GM21360 (cell line): ENCODE measurements at regions not wholly inside any gene's neighbourhood (a gene's known extent, or its start where the extent isn't known, plus 50 kb on each side); places are given as distances from the start of the nearest gene placed in this dataset.
"Not testable (repeated sequence)": the region's sequence is repeated elsewhere in the genome, so short reads cannot be mapped to it uniquely, and the experiment has no call there.

Experiments
- ATAC-seq: cut with Tn5 transposase; IDR thresholded peaks from one replicate; pipeline ENCODE4 v1.9.1; 2021; ENCODE audit warnings: mild to moderate bottlenecking, moderate library complexity; ENCODE audit not compliant: unreplicated experiment

GRCh38 chr7:34207810-34208209 lies 302.5 kb downstream of the BMPER start:
- ATAC-seq, result no peak

- ATAC-seq, result no peak
These were observed 303.7 kb downstream of the BMPER start for GRCh38 chr7:34208878-34209621.

GRCh38 chr7:34211018-34211417 lies 305.7 kb downstream of the BMPER start:
- ATAC-seq, result no peak

- no peak for ATAC-seq
These were observed 312.6 kb downstream of the BMPER start for GRCh38 chr7:34217972-34218371.

- ATAC-seq, result no peak
These were observed 313.9 kb downstream of the BMPER start for GRCh38 chr7:34219153-34219718.

GRCh38 chr7:34220506-34221185 lies 315.3 kb downstream of the BMPER start:
- ATAC-seq, result no peak

- no peak for ATAC-seq
These were observed 317.0 kb downstream of the BMPER start for GRCh38 chr7:34222316-34222715.

GRCh38 chr7:34222722-34223121 lies 317.4 kb downstream of the BMPER start:
- ATAC-seq, result no peak

DNA sequence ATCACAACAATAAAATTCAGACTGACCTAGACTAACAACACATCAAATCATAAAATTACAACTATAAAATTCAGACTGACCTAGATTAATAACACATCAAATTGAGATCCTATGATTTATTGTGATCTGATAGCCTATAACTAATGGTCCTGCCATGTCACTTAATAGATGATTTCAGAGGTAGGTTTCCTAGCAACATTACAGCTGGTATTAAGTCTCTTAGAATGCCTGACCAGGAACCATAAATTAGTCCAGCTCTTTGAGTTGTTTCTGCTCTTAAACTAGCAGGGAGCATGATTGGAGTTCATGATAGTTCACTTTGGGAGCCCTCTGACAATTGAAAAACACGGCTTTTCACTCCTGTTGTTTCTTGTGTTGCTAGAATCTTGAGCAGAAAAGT lies 318.9 kb downstream of the BMPER start:
- ATAC-seq, result no peak

DNA sequence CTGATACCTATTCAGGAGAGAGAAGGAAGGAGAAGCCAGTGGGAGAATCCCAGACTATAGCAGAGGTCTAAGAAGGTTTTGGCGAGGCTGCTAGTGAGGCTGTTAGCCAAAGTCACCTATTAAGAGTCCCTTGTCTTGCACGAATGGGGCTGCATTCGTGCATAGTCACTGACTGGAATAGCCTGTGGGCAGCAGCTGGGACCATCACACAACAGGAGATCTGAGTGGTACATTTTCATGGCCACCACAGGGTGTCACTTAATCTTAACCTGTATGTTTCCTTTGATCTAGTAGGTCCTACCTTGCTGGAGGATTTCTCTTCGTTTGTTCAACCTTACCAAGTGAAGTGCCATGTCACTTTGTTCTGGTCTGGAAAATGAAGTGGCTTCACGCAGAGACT lies 319.9 kb downstream of the BMPER start:
- no peak for ATAC-seq

DNA sequence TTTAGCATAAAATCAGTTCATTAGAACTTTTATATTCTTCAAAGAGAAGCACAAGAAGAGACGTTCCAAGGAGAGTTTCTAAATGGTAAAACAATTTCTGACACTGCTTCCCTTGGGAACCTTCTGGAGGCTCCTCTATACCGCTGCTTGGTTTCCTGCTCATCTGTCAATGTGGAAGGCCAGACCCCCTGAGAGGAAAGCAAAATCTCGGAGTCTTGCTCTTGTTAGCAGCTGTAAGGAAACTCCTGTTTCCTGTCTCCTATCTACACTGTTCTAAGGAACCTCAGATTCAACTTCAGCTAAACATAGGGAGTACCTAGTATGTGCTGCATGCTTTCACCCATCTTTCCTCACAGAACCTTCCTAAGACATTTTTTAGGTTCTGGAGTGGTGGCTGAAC lies 322.2 kb downstream of the BMPER start:
- no peak for ATAC-seq

- ATAC-seq, result not testable (repeated sequence)
These were observed 329.8 kb downstream of the BMPER start for GRCh38 chr7:34235101-34235500.

GRCh38 chr7:34236057-34236456 lies 330.7 kb downstream of the BMPER start:
- no peak for ATAC-seq

- no peak for ATAC-seq
These were observed 331.6 kb downstream of the BMPER start for GRCh38 chr7:34236839-34237492.

DNA sequence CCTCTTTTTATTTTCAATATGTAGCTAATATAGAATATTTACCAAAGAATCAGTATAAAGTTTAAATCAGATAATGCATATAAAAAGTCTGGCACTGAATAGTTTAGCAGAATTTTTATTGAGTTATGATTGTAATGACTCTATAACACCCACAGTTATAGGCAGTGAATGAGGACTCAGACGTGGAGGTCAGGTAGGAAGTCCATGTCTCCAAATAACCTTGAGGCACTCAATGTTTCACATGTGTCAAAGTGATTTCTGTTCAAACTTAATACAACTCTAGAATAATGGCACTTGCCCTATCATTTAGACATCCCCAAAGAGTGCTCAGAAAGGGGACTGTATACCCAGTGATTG lies 332.1 kb downstream of the BMPER start:
- no peak for ATAC-seq

DNA sequence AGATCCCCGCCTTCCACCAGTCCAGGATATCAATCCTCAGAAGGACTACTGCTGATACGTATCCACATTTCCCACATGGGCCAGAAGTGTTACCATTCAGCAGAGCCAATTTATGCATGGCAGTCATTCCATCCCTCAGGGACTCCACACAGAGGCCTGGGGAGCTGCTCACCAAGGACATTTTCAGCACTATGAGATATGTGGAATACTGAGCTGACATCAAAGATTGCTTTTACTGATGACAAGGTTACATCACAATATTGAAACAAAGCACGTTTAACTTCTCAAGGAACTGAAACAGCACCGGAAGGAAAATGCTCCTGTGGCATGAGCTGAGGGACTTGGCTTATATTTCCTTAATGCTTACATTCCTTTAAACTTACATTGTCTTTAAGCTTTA lies 335.1 kb downstream of the BMPER start:
- ATAC-seq, result no peak

DNA sequence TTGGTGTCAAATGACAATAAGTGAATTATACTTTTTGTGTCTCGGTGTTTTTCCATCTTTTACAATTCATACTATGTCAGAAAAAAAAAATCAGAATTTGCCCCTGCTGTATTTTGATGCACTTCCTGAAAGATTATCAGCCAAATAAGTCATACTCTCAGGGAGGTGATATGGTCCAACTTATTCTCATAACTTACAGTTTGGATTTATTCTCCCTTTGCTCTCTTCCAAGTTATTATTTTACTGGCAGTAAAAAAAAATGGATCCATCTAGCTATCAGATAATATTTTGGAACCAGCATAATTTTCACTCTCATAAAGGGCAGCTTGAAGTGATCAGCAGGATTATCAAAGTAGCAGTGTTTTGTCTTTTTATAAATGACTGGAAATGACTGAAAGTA lies 337.1 kb downstream of the BMPER start:
- ATAC-seq, result no peak

DNA sequence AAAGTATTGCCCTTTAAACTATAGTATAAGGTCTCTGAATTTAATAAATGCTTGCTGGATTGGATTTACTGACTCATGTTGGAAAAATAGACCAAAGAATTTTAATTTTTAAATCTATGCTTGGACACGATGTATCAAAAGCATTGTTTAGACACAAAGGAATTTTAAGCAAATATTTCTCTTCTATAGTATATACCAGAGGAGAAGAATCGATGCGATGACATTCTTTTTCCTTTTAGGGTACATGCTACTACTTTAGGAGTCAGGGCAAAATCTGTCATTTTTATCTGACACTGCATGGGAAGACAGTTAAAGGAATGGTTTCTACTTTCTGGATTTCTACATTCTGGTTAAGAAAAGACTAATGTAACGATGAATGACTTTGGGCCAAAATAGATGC lies 339.9 kb downstream of the BMPER start:
- no peak for ATAC-seq

GRCh38 chr7:34247468-34247867 lies 342.1 kb downstream of the BMPER start:
- no peak for ATAC-seq

DNA sequence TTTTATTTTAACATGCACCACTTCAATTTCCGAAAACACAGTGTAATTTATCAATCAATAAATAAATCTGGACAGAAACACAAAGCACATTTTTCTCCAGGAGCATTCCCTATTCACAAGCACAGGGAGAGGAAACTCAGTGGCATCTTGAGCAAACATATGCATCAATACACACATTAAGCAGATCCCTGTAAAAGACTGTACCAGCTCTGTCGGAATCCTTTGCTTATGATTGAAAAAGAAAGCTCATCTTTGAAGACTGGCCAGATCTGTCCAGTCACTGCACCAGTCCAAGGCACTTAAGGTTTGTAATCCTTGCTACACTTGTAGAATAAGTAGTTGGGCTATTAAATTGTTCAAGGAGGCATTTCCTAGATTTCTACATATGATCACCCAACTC lies 343.9 kb downstream of the BMPER start:
- no peak for ATAC-seq

GRCh38 chr7:34260279-34260678 lies 354.9 kb downstream of the BMPER start:
- ATAC-seq, result no peak

GRCh38 chr7:34263168-34263567 lies 357.8 kb downstream of the BMPER start:
- ATAC-seq, result no peak
